Bronchial epithelial cell (primary cell): ENCODE measurements at regions not wholly inside any gene's neighbourhood (a gene's known extent, or its start where the extent isn't known, plus 50 kb on each side); places are given as distances from the start of the nearest gene placed in this dataset.

Experiments used
- DNase-seq: peaks from one replicate; pipeline ENCODE4 v3.0.0-alpha.2; 2010; ENCODE audit warnings: low read depth
- FAIRE-seq: peaks from 2 replicates; lab custom pipeline; 2011; peaks lifted over from hg19 to GRCh38; lab: Jason Lieb, UNC
- H3K27me3 ChIP-seq: 2 replicates; pipeline ENCODE4 v1.5.1; 2011; ENCODE audit warnings: low read length; ENCODE audit not compliant: control insufficient read depth, insufficient read depth
- H3K36me3 ChIP-seq: 2 replicates; pipeline ENCODE4 v1.5.1; 2011; ENCODE audit warnings: low read length; ENCODE audit not compliant: control insufficient read depth, insufficient read depth
- H3K4me3 ChIP-seq: 2 replicates; pipeline ENCODE4 v1.5.1; 2011; ENCODE audit warnings: mild to moderate bottlenecking, low read depth, low read length, control low read depth
- TF ChIP-seq, protein P1 (sequence below): IDR thresholded peaks from 2 replicates; pipeline ENCODE4 v1.5.1; 2011; ENCODE audit warnings: mild to moderate bottlenecking, moderate library complexity, low read length, control low read depth, inconsistent platforms; ENCODE audit not compliant: insufficient read depth, severe bottlenecking

GRCh38 chr4:141810712-141811375 is 174.5 kb downstream of the IL15 start:
- DNase-seq (no peak), FAIRE-seq (no peak)
- TF ChIP-seq, protein P1, sequence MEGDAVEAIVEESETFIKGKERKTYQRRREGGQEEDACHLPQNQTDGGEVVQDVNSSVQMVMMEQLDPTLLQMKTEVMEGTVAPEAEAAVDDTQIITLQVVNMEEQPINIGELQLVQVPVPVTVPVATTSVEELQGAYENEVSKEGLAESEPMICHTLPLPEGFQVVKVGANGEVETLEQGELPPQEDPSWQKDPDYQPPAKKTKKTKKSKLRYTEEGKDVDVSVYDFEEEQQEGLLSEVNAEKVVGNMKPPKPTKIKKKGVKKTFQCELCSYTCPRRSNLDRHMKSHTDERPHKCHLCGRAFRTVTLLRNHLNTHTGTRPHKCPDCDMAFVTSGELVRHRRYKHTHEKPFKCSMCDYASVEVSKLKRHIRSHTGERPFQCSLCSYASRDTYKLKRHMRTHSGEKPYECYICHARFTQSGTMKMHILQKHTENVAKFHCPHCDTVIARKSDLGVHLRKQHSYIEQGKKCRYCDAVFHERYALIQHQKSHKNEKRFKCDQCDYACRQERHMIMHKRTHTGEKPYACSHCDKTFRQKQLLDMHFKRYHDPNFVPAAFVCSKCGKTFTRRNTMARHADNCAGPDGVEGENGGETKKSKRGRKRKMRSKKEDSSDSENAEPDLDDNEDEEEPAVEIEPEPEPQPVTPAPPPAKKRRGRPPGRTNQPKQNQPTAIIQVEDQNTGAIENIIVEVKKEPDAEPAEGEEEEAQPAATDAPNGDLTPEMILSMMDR = no peak
- Histone ChIP-seq H3K4me3 (no peak overlapping the region), H3K36me3 (no peaks in the 10 kb centered on the region), H3K27me3 (no peaks in the 10 kb centered on the region)

DNA sequence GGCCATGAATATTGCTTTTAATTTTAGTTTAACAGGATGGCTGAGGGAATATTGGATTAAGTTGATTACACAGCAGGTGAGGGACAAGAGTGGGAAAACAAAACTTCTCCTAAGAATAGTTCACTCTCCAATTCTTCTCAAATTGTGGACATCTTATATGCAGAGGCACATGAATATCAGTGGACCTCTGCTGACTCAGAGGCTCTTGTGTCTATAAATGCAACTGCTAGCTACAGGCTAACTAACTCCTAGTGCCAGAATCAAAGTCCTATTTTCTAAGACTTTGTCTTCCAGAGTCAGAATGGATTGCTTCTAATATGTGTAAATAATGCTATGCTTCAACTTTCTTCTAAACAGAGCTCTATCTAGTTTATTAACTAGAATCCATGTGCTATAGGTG is 175.8 kb downstream of the IL15 start:
- TF ChIP-seq, protein P1 = no peak
- no peak for FAIRE-seq

DNA sequence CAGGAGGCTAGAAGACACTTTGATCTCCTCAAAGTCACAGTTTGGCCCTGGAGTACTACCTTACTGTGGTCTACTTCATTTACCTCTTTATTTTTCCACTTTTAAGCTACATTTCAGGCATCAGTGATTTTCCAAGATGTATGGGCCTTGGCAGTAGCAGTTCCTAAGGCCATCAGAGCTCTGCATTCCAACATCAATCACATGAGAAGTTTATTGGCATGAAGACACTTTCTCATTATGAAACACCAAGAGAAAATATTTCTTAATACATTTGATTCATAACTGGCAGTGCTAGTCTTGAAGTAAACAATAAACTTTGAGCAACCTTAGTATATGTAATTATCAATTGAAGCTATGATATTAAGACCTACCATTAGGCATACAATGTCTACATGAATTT is 178.1 kb downstream of the IL15 start:
- DNase-seq = no peak
- FAIRE-seq = no peak
- no peaks in the 10 kb centered on the region for H3K36me3 ChIP-seq
- no peaks in the 10 kb centered on the region for H3K27me3 ChIP-seq
- no peak overlapping the region for H3K4me3 ChIP-seq
- TF ChIP-seq, protein P1 = no peak

More for the DNA sequence above, 175.8 kb downstream of the IL15 start:
- H3K4me3 ChIP-seq = no peak overlapping the region
- H3K36me3 ChIP-seq = no peaks in the 10 kb centered on the region
- no peak for DNase-seq
- no peaks in the 10 kb centered on the region for H3K27me3 ChIP-seq

DNA sequence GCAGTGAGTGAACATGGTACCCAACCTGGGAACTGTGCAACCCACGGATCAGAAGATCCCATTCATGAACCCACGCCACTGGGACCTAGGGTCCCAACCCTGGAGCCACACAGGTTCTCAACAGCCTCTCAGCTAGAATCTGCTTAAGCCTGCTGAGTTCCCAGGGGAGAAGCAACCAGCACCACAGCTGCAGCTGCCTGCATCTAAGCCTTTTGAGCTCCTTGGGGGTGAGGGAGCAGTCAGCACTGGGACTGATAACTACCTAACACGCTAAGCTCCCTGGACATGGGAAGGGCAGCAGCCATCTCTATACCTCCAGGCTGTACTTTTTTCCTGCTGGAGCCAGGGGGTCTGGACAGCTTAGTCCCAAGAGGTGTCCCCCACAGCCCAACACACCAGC is 179.3 kb downstream of the IL15 start:
- no peak for FAIRE-seq

DNA sequence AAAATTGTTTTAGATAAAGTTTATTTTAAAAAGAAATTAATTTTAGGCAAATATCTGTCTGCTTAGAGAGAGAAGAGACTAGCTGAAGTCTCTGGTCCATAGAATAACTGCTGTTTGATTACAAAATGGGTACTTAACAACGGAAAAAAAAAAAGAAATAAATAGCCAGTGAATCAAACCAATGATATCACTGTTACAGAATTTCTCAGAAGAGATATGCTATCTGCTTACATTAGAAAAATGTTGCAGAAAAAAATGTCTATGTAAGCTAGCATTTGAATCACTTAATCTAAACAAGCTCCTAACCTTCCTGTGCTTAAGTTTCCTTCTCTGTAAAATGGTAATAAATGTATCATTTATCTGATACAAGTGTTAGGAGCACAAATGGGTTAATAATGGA is 189.9 kb downstream of the IL15 start:
- TF ChIP-seq, protein P1 = no peak
- no peak for DNase-seq
- Histone ChIP-seq H3K27me3 (no peaks in the 10 kb centered on the region), H3K4me3 (no peak overlapping the region), H3K36me3 (no peaks in the 10 kb centered on the region)
- no peak for FAIRE-seq

More for the DNA sequence above, 179.3 kb downstream of the IL15 start:
- Histone ChIP-seq H3K4me3 (no peak overlapping the region), H3K27me3 (no peaks in the 10 kb centered on the region), H3K36me3 (no peaks in the 10 kb centered on the region)
- DNase-seq = no peak
- TF ChIP-seq, protein P1 = no peak

GRCh38 chr4:141833209-141833608 is 196.8 kb downstream of the IL15 start:
- TF ChIP-seq, protein P1 = no peak
- Histone ChIP-seq H3K27me3 (no peaks in the 10 kb centered on the region), H3K36me3 (no peaks in the 10 kb centered on the region), H3K4me3 (no peak overlapping the region)
- no peak for DNase-seq
- FAIRE-seq = no peak
